Vagina (tissue), 2 donors: ENCODE measurements at regions not wholly inside any gene's neighbourhood (a gene's known extent, or its start where the extent isn't known, plus 50 kb on each side); places are given as distances from the start of the nearest gene placed in this dataset.

ENCODE experiments used
- POLR2A ChIP-seq, 2 donors: fragments of 450-650 bp; IDR thresholded peaks; one replicate each; pipeline ENCODE4 v1.6.1; 2017; ENCODE audit warnings: antibody characterized with exemption in 2 of 2, mild to moderate bottlenecking in 2 of 2, moderate library complexity in 2 of 2
- POLR2AphosphoS5 ChIP-seq, 2 donors: sonication (generic); formaldehyde crosslinking; IDR thresholded peaks; one replicate each; pipeline ENCODE4 v1.9.0; 2017; ENCODE audit warnings: antibody characterized with exemption in 2 of 2, mild to moderate bottlenecking in 2 of 2, low read depth in 1 of 2; ENCODE audit not compliant: insufficient read depth in 1 of 2
- TF ChIP-seq, protein P1 (sequence below), 3 experiments: fragments of 450-650 bp in 2 of 3; fragments of 200-600 bp in 1 of 3; sonication (generic) in 1 of 3; IDR thresholded peaks; one replicate each; pipeline ENCODE4 v1.5.1; 2017 to 2019; ENCODE audit warnings: antibody characterized with exemption in 3 of 3, mild to moderate bottlenecking in 2 of 3, moderate library complexity in 2 of 3

DNA sequence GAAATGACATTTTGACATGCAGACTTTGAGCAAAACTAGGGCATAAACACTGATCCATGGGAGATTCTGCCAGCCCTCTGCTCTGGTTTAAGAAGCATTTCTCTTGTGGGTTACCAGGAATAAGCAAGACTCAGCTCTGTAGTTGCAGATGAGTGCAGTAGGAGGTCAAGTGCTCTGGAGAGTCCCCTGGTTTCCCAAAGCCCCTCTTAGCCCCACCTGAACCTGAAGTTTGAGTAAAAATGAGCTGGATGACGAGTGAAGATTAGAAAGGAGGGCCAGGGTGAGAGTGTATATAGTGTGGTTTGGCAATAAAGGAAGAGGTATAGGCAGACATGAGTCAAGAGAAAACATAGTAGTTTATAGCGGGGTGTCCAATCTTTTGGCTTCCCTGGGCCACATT is 220.3 kb downstream of the ARL4A start:
- TF ChIP-seq, protein P1, sequence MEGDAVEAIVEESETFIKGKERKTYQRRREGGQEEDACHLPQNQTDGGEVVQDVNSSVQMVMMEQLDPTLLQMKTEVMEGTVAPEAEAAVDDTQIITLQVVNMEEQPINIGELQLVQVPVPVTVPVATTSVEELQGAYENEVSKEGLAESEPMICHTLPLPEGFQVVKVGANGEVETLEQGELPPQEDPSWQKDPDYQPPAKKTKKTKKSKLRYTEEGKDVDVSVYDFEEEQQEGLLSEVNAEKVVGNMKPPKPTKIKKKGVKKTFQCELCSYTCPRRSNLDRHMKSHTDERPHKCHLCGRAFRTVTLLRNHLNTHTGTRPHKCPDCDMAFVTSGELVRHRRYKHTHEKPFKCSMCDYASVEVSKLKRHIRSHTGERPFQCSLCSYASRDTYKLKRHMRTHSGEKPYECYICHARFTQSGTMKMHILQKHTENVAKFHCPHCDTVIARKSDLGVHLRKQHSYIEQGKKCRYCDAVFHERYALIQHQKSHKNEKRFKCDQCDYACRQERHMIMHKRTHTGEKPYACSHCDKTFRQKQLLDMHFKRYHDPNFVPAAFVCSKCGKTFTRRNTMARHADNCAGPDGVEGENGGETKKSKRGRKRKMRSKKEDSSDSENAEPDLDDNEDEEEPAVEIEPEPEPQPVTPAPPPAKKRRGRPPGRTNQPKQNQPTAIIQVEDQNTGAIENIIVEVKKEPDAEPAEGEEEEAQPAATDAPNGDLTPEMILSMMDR (IDR thresholded peaks at IDR 0.05) = no peak
- no peak for TF ChIP-seq POLR2A (IDR thresholded peaks at IDR 0.05)
- no peak for TF ChIP-seq POLR2AphosphoS5 (IDR thresholded peaks at IDR 0.05; ENCODE audit: insufficient read depth in 1 of 2, low read depth in 1 of 2)
